Uterus (tissue), 3 donors: ENCODE measurements at regions not wholly inside any gene's neighbourhood (a gene's known extent, or its start where the extent isn't known, plus 50 kb on each side); places are given as distances from the start of the nearest gene placed in this dataset.

Source experiments
- DNase-seq, 2 donors: peaks; one replicate each; pipeline ENCODE4 v3.0.0-alpha.2; 2019 to 2020
- H3K27ac ChIP-seq, 2 donors: fragments of 200-600 bp; sonication (generic); 1 replicate in 1 of 2; 2 replicates in 1 of 2; pipeline ENCODE4 v1.5.1; 2016 to 2018
- H3K27me3 ChIP-seq, 2 donors: fragments of 200-600 bp; sonication (generic); one replicate each; pipeline ENCODE4 v1.5.1; 2018 to 2019; ENCODE audit warnings: control low read depth in 1 of 2
- H3K36me3 ChIP-seq, 2 donors: fragments of 200-600 bp; sonication (generic); one replicate each; pipeline ENCODE4 v1.5.1; 2019; ENCODE audit warnings: control low read depth in 1 of 2
- H3K4me1 ChIP-seq, 2 donors: fragments of 200-600 bp; sonication (generic); one replicate each; pipeline ENCODE4 v1.5.1; 2018 to 2019; ENCODE audit warnings: control low read depth in 1 of 2
- H3K4me3 ChIP-seq, 2 donors: fragments of 200-600 bp; sonication (generic); 1 replicate in 1 of 2; 2 replicates in 1 of 2; pipeline ENCODE4 v1.5.1; 2018 to 2019; ENCODE audit warnings: mild to moderate bottlenecking in 1 of 2
- H3K9me3 ChIP-seq, 2 donors: fragments of 200-600 bp; sonication (generic); one replicate each; pipeline ENCODE4 v1.5.1; 2019; ENCODE audit warnings: control low read depth in 1 of 2
- CTCF ChIP-seq, 4 experiments: fragments of 200-600 bp in 2 of 4; fragments of 450-650 bp in 2 of 4; sonication (generic) in 2 of 4; IDR thresholded peaks; one replicate each; pipeline ENCODE4 v1.5.1; 2016 to 2019; ENCODE audit warnings: antibody characterized with exemption in 4 of 4, mild to moderate bottlenecking in 2 of 4, moderate library complexity in 1 of 4
- POLR2A ChIP-seq, 2 donors: fragments of 450-650 bp; IDR thresholded peaks; one replicate each; pipeline ENCODE4 v1.6.1; 2016; ENCODE audit warnings: antibody characterized with exemption in 2 of 2, mild to moderate bottlenecking in 1 of 2, moderate library complexity in 1 of 2
- intact Hi-C: fragments of 100-400 bp; cut with DNase I; formaldehyde crosslinking; loops from one replicate; pipeline ENCODE4 v1.15.1; 2023; ENCODE audit warnings: low total_unique reads
- donor health status: DM: yes; HTN: yes; CAD: no.

- H3K4me3 ChIP-seq = no peak overlapping the region
- TF ChIP-seq POLR2A (IDR thresholded peaks at IDR 0.05) (no peak), CTCF (IDR thresholded peaks at IDR 0.05) (no peak)
- H3K36me3 ChIP-seq = no peaks in the 10 kb centered on the region
- no peak for DNase-seq
- H3K27ac ChIP-seq = no peak overlapping the region
- intact Hi-C loops = no loop called here
- H3K9me3 ChIP-seq = no peaks in the 10 kb centered on the region
- H3K4me1 ChIP-seq = no peaks in the 10 kb centered on the region
- no peaks in the 10 kb centered on the region for H3K27me3 ChIP-seq
Measured at GRCh38 chr18:39840856-39841481, 2114.1 kb upstream of the PIK3C3 start.

- H3K4me1 ChIP-seq = no peaks in the 10 kb centered on the region
- intact Hi-C loops = no loop called here
- TF ChIP-seq CTCF (IDR thresholded peaks at IDR 0.05) (no peak), POLR2A (IDR thresholded peaks at IDR 0.05) (no peak)
- H3K4me3 ChIP-seq = no peak overlapping the region
- H3K9me3 ChIP-seq = no peaks in the 10 kb centered on the region
- H3K36me3 ChIP-seq = no peaks in the 10 kb centered on the region
- no peak overlapping the region for H3K27ac ChIP-seq
- no peaks in the 10 kb centered on the region for H3K27me3 ChIP-seq
- DNase-seq = no peak
Measured at GRCh38 chr18:39840406-39840805, 2114.6 kb upstream of the PIK3C3 start.

GRCh38 chr18:39839782-39840181 is 2115.3 kb upstream of the PIK3C3 start:
- Histone ChIP-seq H3K4me1 (no peaks in the 10 kb centered on the region), H3K27ac (no peak overlapping the region), H3K36me3 (no peaks in the 10 kb centered on the region), H3K27me3 (no peaks in the 10 kb centered on the region), H3K9me3 (no peaks in the 10 kb centered on the region), H3K4me3 (no peak overlapping the region)
- no peak for TF ChIP-seq POLR2A (IDR thresholded peaks at IDR 0.05)
- TF ChIP-seq CTCF (IDR thresholded peaks at IDR 0.05) = no peak
- no peak for DNase-seq
- intact Hi-C loops = no loop called here

GRCh38 chr18:39838831-39839230 is 2116.2 kb upstream of the PIK3C3 start:
- no peak for TF ChIP-seq CTCF (IDR thresholded peaks at IDR 0.05)
- TF ChIP-seq POLR2A (IDR thresholded peaks at IDR 0.05) = no peak
- intact Hi-C loops = no loop called here
- DNase-seq = no peak
- Histone ChIP-seq H3K27me3 (no peaks in the 10 kb centered on the region), H3K27ac (no peak overlapping the region), H3K4me3 (no peak overlapping the region), H3K9me3 (no peaks in the 10 kb centered on the region), H3K36me3 (no peaks in the 10 kb centered on the region), H3K4me1 (no peaks in the 10 kb centered on the region)

GRCh38 chr18:39835303-39836030 is 2119.6 kb upstream of the PIK3C3 start:
- Histone ChIP-seq H3K4me1 (no peaks in the 10 kb centered on the region), H3K27ac (no peak overlapping the region), H3K27me3 (no peaks in the 10 kb centered on the region), H3K9me3 (no peaks in the 10 kb centered on the region), H3K4me3 (no peak overlapping the region), H3K36me3 (no peaks in the 10 kb centered on the region)
- intact Hi-C loops = no loop called here
- no peak for DNase-seq
- TF ChIP-seq POLR2A (IDR thresholded peaks at IDR 0.05) = no peak
